ENCODE measurements at regions not wholly inside any gene's neighbourhood (a gene's known extent, or its start where the extent isn't known, plus 50 kb on each side); places are given as distances from the start of the nearest gene placed in this dataset.

- TF ChIP-seq CTCF (IDR thresholded peaks at IDR 0.05), result no peak
Observed at GRCh38 chr3:148389916-148390315, 307.8 kb upstream of the AGTR1 start.

- TF ChIP-seq CTCF (IDR thresholded peaks at IDR 0.05), result no peak
Observed at GRCh38 chr3:148395821-148396220, 301.9 kb upstream of the AGTR1 start.

- no peak for TF ChIP-seq CTCF (IDR thresholded peaks at IDR 0.05)
Observed at GRCh38 chr3:148400754-148401153, 296.9 kb upstream of the AGTR1 start.

GRCh38 chr3:148408667-148409066 lies 289.0 kb upstream of the AGTR1 start:
- no peak for TF ChIP-seq CTCF (IDR thresholded peaks at IDR 0.05)

GRCh38 chr3:148420242-148420641 lies 277.5 kb upstream of the AGTR1 start:
- no peak for TF ChIP-seq CTCF (IDR thresholded peaks at IDR 0.05)

GRCh38 chr3:148428862-148429605 lies 268.7 kb upstream of the AGTR1 start:
- TF ChIP-seq CTCF (IDR thresholded peaks at IDR 0.05), result no peak

- TF ChIP-seq CTCF (IDR thresholded peaks at IDR 0.05), result no peak
Observed at GRCh38 chr3:148433665-148434064, 264.0 kb upstream of the AGTR1 start.

- TF ChIP-seq CTCF (IDR thresholded peaks at IDR 0.05), result no peak
Observed at GRCh38 chr3:148435534-148435933, 262.2 kb upstream of the AGTR1 start.
